ENCODE measurements at regions not wholly inside any gene's neighbourhood (a gene's known extent, or its start where the extent isn't known, plus 50 kb on each side); places are given as distances from the start of the nearest gene placed in this dataset.

GRCh38 chr12:5154091-5154490, 110.4 kb downstream of the KCNA5 start:
- no peak for TF ChIP-seq CTCF (conservative IDR thresholded peaks at IDR 0.05; ENCODE audit: low read length)
- no peak for TF ChIP-seq EZH2phosphoT487 (IDR thresholded peaks at IDR 0.05; ENCODE audit: borderline replicate concordance, low read depth, low read length)

All from OCI-LY7 (cell line).